Aorta (tissue), 5 donors: ENCODE measurements at regions not wholly inside any gene's neighbourhood (a gene's known extent, or its start where the extent isn't known, plus 50 kb on each side); places are given as distances from the start of the nearest gene placed in this dataset.

Experiments used
- ATAC-seq: fragments of 200-7000 bp; cut with Tn5 transposase; one replicate; pipeline ENCODE4 v1.9.1; 2022; ENCODE audit warnings: moderate library complexity; ENCODE audit not compliant: low FRiP score
- DNase-seq, 2 donors: peaks; one replicate each; pipeline ENCODE4 v3.0.0-alpha.2; 2020
- H3K27ac ChIP-seq, 2 donors: one replicate each; pipeline ENCODE4 v1.5.1; 2013; ENCODE audit warnings: low read length in 2 of 2, mild to moderate bottlenecking in 2 of 2, moderate library complexity in 2 of 2, control low read depth in 1 of 2, inconsistent platforms in 1 of 2, low read depth in 1 of 2
- H3K27me3 ChIP-seq, 2 donors: one replicate each; pipeline ENCODE4 v1.6.1; 2013; ENCODE audit warnings: control low read depth in 1 of 2, low read length in 1 of 2, mild to moderate bottlenecking in 1 of 2, moderate library complexity in 1 of 2; ENCODE audit not compliant: insufficient read depth in 2 of 2, control insufficient read depth in 1 of 2
- H3K36me3 ChIP-seq, 2 donors: one replicate each; pipeline ENCODE4 v1.6.1; 2013; ENCODE audit warnings: control low read depth in 1 of 2, low read length in 1 of 2, mild to moderate bottlenecking in 1 of 2; ENCODE audit not compliant: insufficient read depth in 2 of 2, control insufficient read depth in 1 of 2
- H3K4me1 ChIP-seq, 2 donors: one replicate each; pipeline ENCODE4 v1.6.1; 2013; ENCODE audit warnings: low read length in 2 of 2, control low read depth in 1 of 2, mild to moderate bottlenecking in 1 of 2, moderate library complexity in 1 of 2; ENCODE audit not compliant: insufficient read depth in 2 of 2, control insufficient read depth in 1 of 2
- H3K4me3 ChIP-seq, 2 donors: one replicate each; pipeline ENCODE4 v1.5.1; 2013; ENCODE audit warnings: low read length in 2 of 2, control low read depth in 1 of 2, mild to moderate bottlenecking in 1 of 2
- H3K9me3 ChIP-seq: one replicate; pipeline ENCODE4 v1.6.1; 2013; ENCODE audit warnings: mild to moderate bottlenecking, low read length; ENCODE audit not compliant: control insufficient read depth
- whole genome bisulfite sequencing, 2 donors: extraction: QIAGEN DNeasy Blood & Tissue Kit; methylation state at CpG; one replicate each; pipeline ENCODE4 v1.1.7; 2013; 5-methylcytosine and 5-hydroxymethylcytosine counted together
- intact Hi-C, 2 donors: fragments of 100-400 bp; cut with DNase I; formaldehyde crosslinking; loops; one replicate each; pipeline versions ENCODE4 v1.14.2 to v1.15.0; 2022
- donor health status: healthy with polysubstance abuse.
- donor health status: Bipolar disorder and iron deficiency.
- donor health status: DM: no; HTN: no; CAD: no.
- donor health status: DM: no; HTN: no; CAD: no.
- donor health status: DM: yes; HTN: yes; CAD: no.

DNA sequence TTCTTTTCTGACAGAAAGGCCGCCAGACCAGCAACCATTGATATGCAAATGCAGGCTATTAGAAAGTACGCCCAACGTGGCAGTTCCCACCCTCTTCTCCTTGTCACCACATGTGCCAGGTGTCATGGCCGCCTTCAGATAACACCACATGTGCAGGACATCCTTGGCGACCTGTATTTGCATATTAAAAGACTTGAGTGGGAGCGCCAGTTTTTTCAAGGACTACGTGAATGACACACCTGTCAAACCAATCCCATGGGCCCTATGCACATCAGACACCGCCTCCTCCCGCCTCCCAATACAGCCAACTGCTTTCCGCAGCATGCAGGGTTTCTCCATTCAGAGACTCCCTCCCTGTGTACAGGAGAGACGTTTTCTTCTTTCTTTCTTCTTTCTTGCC, 318.6 kb upstream of the FAR2 start:
- Histone ChIP-seq H3K27ac (no peak overlapping the region), H3K4me1 (no peaks in the 10 kb centered on the region), H3K27me3 (no peaks in the 10 kb centered on the region), H3K4me3 (no peak overlapping the region), H3K9me3 (no peaks in the 10 kb centered on the region), H3K36me3 (no peaks in the 10 kb centered on the region)
- intact Hi-C loops, result no loop called here
- no peak for DNase-seq
- no peak for ATAC-seq
- WGBS, 2 donors, result 82 to 83% methylated on average over 11 of the region's 11 CpGs

DNA sequence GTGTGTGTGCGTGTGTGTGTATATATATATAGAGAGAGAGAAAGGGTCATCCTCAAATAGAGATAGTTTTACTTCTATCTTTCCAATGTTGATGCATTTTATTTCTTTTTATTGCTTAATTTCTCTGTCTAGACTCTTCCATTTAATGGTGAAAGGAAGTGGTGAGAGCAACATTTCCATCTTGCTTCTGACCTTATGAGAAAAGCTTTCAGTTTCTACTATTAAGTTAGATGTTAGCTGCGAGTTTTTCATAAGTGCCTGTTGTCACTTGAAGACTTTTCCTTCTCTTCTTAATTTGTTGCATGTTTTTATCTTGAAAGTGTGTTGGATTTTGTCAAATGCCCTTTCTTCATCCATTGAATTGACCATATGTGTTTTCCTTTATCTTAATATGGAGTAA, 304.4 kb upstream of the FAR2 start:
- Histone ChIP-seq H3K27ac (no peak overlapping the region), H3K4me1 (no peaks in the 10 kb centered on the region), H3K27me3 (no peaks in the 10 kb centered on the region), H3K9me3 (no peaks in the 10 kb centered on the region), H3K4me3 (no peak overlapping the region), H3K36me3 (no peaks in the 10 kb centered on the region)
- WGBS, 2 donors, result 31 to 35% methylated on average over 2 of the region's 2 CpGs
- DNase-seq (no peak), ATAC-seq (no peak)
- intact Hi-C loops, result no loop called here

DNA sequence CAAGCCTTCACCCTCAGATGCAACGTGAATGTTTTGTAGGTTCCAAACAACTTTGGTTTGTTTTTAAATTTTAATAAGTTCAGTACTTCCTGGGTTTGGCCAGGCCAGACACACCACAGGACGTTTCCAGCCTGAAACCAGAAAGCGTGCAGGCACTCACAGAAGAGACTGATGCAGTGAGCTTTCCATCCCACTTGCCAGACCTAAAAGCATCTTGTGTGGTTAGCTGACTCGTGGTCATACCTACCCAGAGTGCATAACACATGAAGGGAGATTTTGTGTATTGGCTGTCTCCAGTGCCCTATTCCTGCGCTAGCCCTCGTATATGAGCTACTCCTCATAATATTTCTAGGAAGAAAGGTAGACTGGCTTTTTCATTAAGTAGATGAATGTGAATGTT, 297.3 kb upstream of the FAR2 start:
- Histone ChIP-seq H3K4me3 (no peak overlapping the region), H3K9me3 (no peaks in the 10 kb centered on the region), H3K36me3 (no peaks in the 10 kb centered on the region), H3K4me1 (no peaks in the 10 kb centered on the region), H3K27me3 (no peaks in the 10 kb centered on the region), H3K27ac (no peak overlapping the region)
- intact Hi-C loops, result no loop called here
- 74 to 81% methylated on average over 6 of the region's 6 CpGs for WGBS, 2 donors
- no peak for DNase-seq
- ATAC-seq, result no peak

DNA sequence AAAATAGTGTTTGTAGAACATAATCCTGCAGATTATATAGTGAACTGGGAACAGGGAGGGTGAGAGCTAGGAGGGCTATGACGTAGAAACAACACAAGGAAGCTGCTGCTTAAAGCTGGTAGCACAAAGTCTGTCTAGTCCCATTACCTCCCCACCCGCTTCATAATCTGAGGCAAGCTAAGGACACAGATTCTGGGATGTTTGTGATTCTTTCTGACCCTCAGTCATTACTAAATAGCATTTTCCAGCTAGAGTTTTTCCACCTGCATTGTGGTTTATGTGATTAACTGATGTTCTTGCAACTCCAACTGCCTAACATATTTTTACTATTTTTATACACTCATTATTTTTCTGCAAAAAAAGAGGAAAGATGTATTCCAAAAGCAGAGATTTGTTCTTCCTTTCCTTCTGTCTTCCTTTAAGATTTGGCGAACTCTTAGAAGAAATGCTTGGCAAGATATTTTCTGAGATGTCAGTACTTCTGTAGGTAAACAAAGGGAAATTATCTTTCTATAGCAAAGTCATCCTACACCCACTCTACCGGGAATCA, 293.2 kb upstream of the FAR2 start:
- Histone ChIP-seq H3K36me3 (no peaks in the 10 kb centered on the region), H3K9me3 (no peaks in the 10 kb centered on the region), H3K4me3 (no peak overlapping the region), H3K27me3 (no peaks in the 10 kb centered on the region), H3K27ac (no peak overlapping the region), H3K4me1 (no peaks in the 10 kb centered on the region)
- no peak for ATAC-seq
- no peak for DNase-seq
- intact Hi-C loops, result no loop called here
- 57 to 63% methylated on average over 4 of the region's 4 CpGs for whole genome bisulfite sequencing, 2 donors

DNA sequence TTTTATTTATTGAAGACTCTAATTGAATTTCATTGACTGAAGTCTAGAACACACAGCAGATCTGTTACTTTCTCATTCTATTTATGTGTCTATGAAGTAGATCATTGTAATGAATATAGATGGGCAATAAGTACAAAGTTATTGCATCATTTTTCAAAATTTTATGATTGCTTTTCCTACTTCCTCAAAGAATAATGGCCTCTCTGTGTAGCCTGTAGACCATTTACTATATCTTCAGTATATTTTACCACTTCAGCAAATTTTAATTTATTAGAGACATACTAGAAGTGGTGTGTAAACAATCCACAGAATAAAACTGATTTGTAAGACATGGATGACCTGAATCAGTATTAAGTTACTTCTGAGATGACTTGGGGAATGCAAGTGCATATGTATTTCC, 291.7 kb upstream of the FAR2 start:
- no peak overlapping the region for H3K27ac ChIP-seq
- no peak for ATAC-seq
- no peaks in the 10 kb centered on the region for H3K27me3 ChIP-seq
- H3K4me1 ChIP-seq, result no peaks in the 10 kb centered on the region
- no peak for DNase-seq
- no peaks in the 10 kb centered on the region for H3K36me3 ChIP-seq
- no peaks in the 10 kb centered on the region for H3K9me3 ChIP-seq
- intact Hi-C loops, result no loop called here
- H3K4me3 ChIP-seq, result no peak overlapping the region

- no peak for ATAC-seq
- intact Hi-C loops, result no loop called here
- H3K9me3 ChIP-seq, result no peaks in the 10 kb centered on the region
- no peak for DNase-seq
- H3K4me3 ChIP-seq, result no peak overlapping the region
- no peaks in the 10 kb centered on the region for H3K4me1 ChIP-seq
- no peak overlapping the region for H3K27ac ChIP-seq
- no peaks in the 10 kb centered on the region for H3K36me3 ChIP-seq
- WGBS, 2 donors, result 86 to 88% methylated on average over 2 of the region's 2 CpGs
- no peaks in the 10 kb centered on the region for H3K27me3 ChIP-seq
These were observed 289.5 kb upstream of the FAR2 start for GRCh38 chr12:28859551-28859950.

DNA sequence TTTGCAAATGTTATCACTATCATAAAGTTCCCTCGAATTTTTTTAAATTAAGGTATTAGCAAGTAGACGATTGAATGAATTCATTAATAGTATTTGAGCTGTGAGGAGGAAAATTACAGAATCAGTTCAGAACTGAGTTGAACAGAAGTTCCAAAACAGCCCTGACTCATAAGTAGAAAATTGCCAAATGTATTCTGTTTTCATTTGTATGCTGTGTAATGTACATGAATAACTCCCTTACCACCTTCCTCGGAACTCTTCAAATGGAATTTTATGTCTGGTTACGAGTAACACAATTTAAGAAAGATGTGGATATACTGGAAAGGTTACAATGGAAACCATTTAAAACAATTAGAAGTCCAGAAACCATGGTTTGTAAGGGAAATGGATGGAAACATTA, 283.3 kb upstream of the FAR2 start:
- Histone ChIP-seq H3K27ac (no peak overlapping the region), H3K36me3 (no peaks in the 10 kb centered on the region), H3K27me3 (no peaks in the 10 kb centered on the region), H3K9me3 (no peaks in the 10 kb centered on the region), H3K4me3 (no peak overlapping the region), H3K4me1 (peaks cover 0 to 2% of the 10 kb centered on the region in 2 donors)
- no peak for ATAC-seq
- WGBS, 2 donors, result 58% methylated on average over 4 of the region's 4 CpGs
- intact Hi-C loops, result no loop called here
- DNase-seq, result no peak

DNA sequence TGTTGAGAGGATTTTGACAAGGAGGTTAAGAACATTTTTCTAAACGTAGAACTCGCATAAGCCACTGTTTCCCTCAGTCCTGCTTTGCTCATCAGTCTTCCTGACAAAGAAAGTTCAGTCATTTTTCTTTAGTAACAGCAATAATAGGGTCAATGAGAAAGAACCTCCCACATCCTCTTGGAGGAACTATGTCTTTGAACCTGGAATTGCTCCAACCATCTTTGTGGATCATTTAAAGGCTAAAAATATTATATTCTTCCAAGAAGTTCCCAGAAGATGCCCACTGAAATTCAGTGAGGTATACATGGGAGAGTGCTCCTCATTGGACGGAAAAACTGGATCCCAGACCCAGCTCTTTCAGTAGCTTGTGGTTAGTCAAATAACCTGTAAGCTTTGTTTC, 282.8 kb upstream of the FAR2 start:
- ATAC-seq, result no peak
- peaks cover 0 to 2% of the 10 kb centered on the region in 2 donors for H3K4me1 ChIP-seq
- H3K27ac ChIP-seq, result no peak overlapping the region
- DNase-seq, result no peak
- 37 to 47% methylated on average over 3 of the region's 3 CpGs for WGBS, 2 donors
- no peaks in the 10 kb centered on the region for H3K36me3 ChIP-seq
- intact Hi-C loops, result no loop called here
- H3K27me3 ChIP-seq, result no peaks in the 10 kb centered on the region
- H3K9me3 ChIP-seq, result no peaks in the 10 kb centered on the region
- no peak overlapping the region for H3K4me3 ChIP-seq

GRCh38 chr12:28866715-28867503, 282.2 kb upstream of the FAR2 start:
- Histone ChIP-seq H3K4me1 (peaks cover 0 to 2% of the 10 kb centered on the region in 2 donors), H3K36me3 (no peaks in the 10 kb centered on the region), H3K27ac (no peak overlapping the region), H3K9me3 (no peaks in the 10 kb centered on the region), H3K4me3 (no peak overlapping the region), H3K27me3 (no peaks in the 10 kb centered on the region)
- ATAC-seq (no peak), DNase-seq (no peak)
- 51 to 65% methylated on average over 7 of the region's 7 CpGs for WGBS, 2 donors
- intact Hi-C loops, result no loop called here
